ENCODE measurements at regions not wholly inside any gene's neighbourhood (a gene's known extent, or its start where the extent isn't known, plus 50 kb on each side); places are given as distances from the start of the nearest gene placed in this dataset.

DNA sequence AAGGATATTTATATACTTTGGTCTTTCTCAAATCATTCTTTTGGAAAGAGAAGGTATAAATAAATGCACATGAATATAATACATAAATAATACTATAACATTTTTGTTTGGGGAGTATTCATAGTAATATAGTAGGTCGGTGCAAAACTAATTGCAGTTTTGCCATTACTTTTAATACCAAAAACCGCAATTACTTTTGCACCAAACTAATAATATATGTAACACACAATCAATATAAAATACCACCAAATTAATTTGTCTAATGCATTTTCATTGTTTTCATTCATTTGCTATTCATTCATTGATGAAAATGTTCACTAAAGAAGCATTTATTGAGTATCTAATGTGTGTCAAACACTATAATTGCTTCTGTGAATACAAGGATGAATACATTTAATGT, 219.0 kb downstream of the RWDD3 start:
- no peak for TF ChIP-seq POLR2AphosphoS5 (IDR thresholded peaks at IDR 0.05)
- TF ChIP-seq, protein P1, sequence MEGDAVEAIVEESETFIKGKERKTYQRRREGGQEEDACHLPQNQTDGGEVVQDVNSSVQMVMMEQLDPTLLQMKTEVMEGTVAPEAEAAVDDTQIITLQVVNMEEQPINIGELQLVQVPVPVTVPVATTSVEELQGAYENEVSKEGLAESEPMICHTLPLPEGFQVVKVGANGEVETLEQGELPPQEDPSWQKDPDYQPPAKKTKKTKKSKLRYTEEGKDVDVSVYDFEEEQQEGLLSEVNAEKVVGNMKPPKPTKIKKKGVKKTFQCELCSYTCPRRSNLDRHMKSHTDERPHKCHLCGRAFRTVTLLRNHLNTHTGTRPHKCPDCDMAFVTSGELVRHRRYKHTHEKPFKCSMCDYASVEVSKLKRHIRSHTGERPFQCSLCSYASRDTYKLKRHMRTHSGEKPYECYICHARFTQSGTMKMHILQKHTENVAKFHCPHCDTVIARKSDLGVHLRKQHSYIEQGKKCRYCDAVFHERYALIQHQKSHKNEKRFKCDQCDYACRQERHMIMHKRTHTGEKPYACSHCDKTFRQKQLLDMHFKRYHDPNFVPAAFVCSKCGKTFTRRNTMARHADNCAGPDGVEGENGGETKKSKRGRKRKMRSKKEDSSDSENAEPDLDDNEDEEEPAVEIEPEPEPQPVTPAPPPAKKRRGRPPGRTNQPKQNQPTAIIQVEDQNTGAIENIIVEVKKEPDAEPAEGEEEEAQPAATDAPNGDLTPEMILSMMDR (IDR thresholded peaks at IDR 0.05): no peak
- no peak for TF ChIP-seq POLR2A (IDR thresholded peaks at IDR 0.05)
- TF ChIP-seq EP300 (IDR thresholded peaks at IDR 0.05): no peak

All from upper lobe of left lung (tissue), 4 donors.